ENCODE measurements at regions not wholly inside any gene's neighbourhood (a gene's known extent, or its start where the extent isn't known, plus 50 kb on each side); places are given as distances from the start of the nearest gene placed in this dataset.

- no peak overlapping the region for H3K27ac Mint-ChIP-seq (ENCODE audit: low read depth, unreplicated experiment)
- H3K4me1 Mint-ChIP-seq (ENCODE audit: insufficient read depth, unreplicated experiment), result peaks cover 23% of the 10 kb centered on the region
- H3K27me3 Mint-ChIP-seq (ENCODE audit: insufficient read depth, unreplicated experiment), result no peaks in the 10 kb centered on the region
- no peak for TF ChIP-seq CTCF (IDR thresholded peaks at IDR 0.05; ENCODE audit: unreplicated experiment)
- DNase-seq (ENCODE audit: unreplicated experiment), result peak; percentile 70
- no peak overlapping the region for H3K4me3 Mint-ChIP-seq (ENCODE audit: unreplicated experiment)
- ChIA-PET POLR2A (interaction anchor here (0.9 to 2.5 kb wide), 6 partner anchors 11 to 479 kb away, joined by 3 to 11 read pairs (median 6); partner anchors contain the start of gene BTG1), CTCF (interaction anchor here (0.6 to 1.2 kb wide), 3 partner anchors 11 to 1230 kb away, joined by 3 to 4 read pairs (median 4); no protein-coding TSS in a partner anchor)
- BruUV-seq (replicated peaks), result no TSS peak
- H3K36me3 Mint-ChIP-seq (ENCODE audit: insufficient read depth, unreplicated experiment), result no peaks in the 10 kb centered on the region
- intact Hi-C loops (cut with micrococcal nuclease), result no loop called here
- no peaks in the 10 kb centered on the region for H3K9me3 Mint-ChIP-seq (ENCODE audit: unreplicated experiment)
Observed at GRCh38 chr12:92615703-92616102, 87.1 kb upstream of the PLEKHG7 start.

- no peak for DNase-seq (ENCODE audit: unreplicated experiment)
- H3K36me3 Mint-ChIP-seq (ENCODE audit: insufficient read depth, unreplicated experiment), result no peaks in the 10 kb centered on the region
- peaks cover 17% of the 10 kb centered on the region for H3K4me1 Mint-ChIP-seq (ENCODE audit: insufficient read depth, unreplicated experiment)
- BruUV-seq (replicated peaks), result no TSS peak
- intact Hi-C loops (cut with micrococcal nuclease), result no loop called here
- CTCF ChIA-PET, result interaction anchor here (1.3 kb wide), 1 partner anchor 24 kb away, joined by 3 read pairs; no protein-coding TSS in a partner anchor
- H3K27ac Mint-ChIP-seq (ENCODE audit: low read depth, unreplicated experiment), result no peak overlapping the region
- no peaks in the 10 kb centered on the region for H3K27me3 Mint-ChIP-seq (ENCODE audit: insufficient read depth, unreplicated experiment)
- no peak for TF ChIP-seq CTCF (IDR thresholded peaks at IDR 0.05; ENCODE audit: unreplicated experiment)
- no peaks in the 10 kb centered on the region for H3K9me3 Mint-ChIP-seq (ENCODE audit: unreplicated experiment)
- POLR2A ChIA-PET, result interaction anchor here (1.1 to 2.5 kb wide), 6 partner anchors 10 to 479 kb away, joined by 4 to 11 read pairs (median 6); partner anchors contain the start of gene BTG1
- no peak overlapping the region for H3K4me3 Mint-ChIP-seq (ENCODE audit: unreplicated experiment)
Observed at GRCh38 chr12:92615086-92615485, 87.7 kb upstream of the PLEKHG7 start.

- Mint-ChIP-seq H3K4me1 (ENCODE audit: insufficient read depth, unreplicated experiment) (peaks cover 11% of the 10 kb centered on the region), H3K36me3 (ENCODE audit: insufficient read depth, unreplicated experiment) (no peaks in the 10 kb centered on the region), H3K27ac (ENCODE audit: low read depth, unreplicated experiment) (no peak overlapping the region), H3K4me3 (ENCODE audit: unreplicated experiment) (no peak overlapping the region), H3K27me3 (ENCODE audit: insufficient read depth, unreplicated experiment) (no peaks in the 10 kb centered on the region), H3K9me3 (ENCODE audit: unreplicated experiment) (no peaks in the 10 kb centered on the region)
- intact Hi-C loops (cut with micrococcal nuclease), result no loop called here
- ChIA-PET CTCF (interaction anchor here (1.3 kb wide), 1 partner anchor 23 kb away, joined by 3 read pairs; no protein-coding TSS in a partner anchor), POLR2A (interaction anchor here (0.7 to 2.5 kb wide), 5 partner anchors 11 to 478 kb away, joined by 3 to 11 read pairs (median 5); partner anchors contain the start of gene BTG1)
- no TSS peak for BruUV-seq (replicated peaks)
- peak; percentile 59 for DNase-seq (ENCODE audit: unreplicated experiment)
- no peak for TF ChIP-seq CTCF (IDR thresholded peaks at IDR 0.05; ENCODE audit: unreplicated experiment)
Observed at GRCh38 chr12:92614502-92614901, 88.3 kb upstream of the PLEKHG7 start.

GRCh38 chr12:92614001-92614400 lies 88.8 kb upstream of the PLEKHG7 start:
- Mint-ChIP-seq H3K4me3 (ENCODE audit: unreplicated experiment) (no peak overlapping the region), H3K27me3 (ENCODE audit: insufficient read depth, unreplicated experiment) (no peaks in the 10 kb centered on the region), H3K27ac (ENCODE audit: low read depth, unreplicated experiment) (no peak overlapping the region), H3K4me1 (ENCODE audit: insufficient read depth, unreplicated experiment) (peaks cover 10% of the 10 kb centered on the region), H3K36me3 (ENCODE audit: insufficient read depth, unreplicated experiment) (no peaks in the 10 kb centered on the region), H3K9me3 (ENCODE audit: unreplicated experiment) (no peaks in the 10 kb centered on the region)
- intact Hi-C loops (cut with micrococcal nuclease), result no loop called here
- DNase-seq (ENCODE audit: unreplicated experiment), result no peak
- TF ChIP-seq CTCF (IDR thresholded peaks at IDR 0.05; ENCODE audit: unreplicated experiment), result no peak
- no TSS peak for BruUV-seq (replicated peaks)
- ChIA-PET POLR2A (interaction anchor here (0.7 to 1.2 kb wide), 2 partner anchors 11 to 61 kb away, joined by 3 to 4 read pairs; no protein-coding TSS in a partner anchor), CTCF (interaction anchor here (1.3 kb wide), 1 partner anchor 23 kb away, joined by 3 read pairs; no protein-coding TSS in a partner anchor)

Data from MCF 10A (cell line).